Activated CD8-positive, alpha-beta T cell treated with anti-CD3 and anti-CD28 coated beads for 36 hours (primary cell): ENCODE measurements at regions not wholly inside any gene's neighbourhood (a gene's known extent, or its start where the extent isn't known, plus 50 kb on each side); places are given as distances from the start of the nearest gene placed in this dataset.

Experiments
- ATAC-seq: fragments of 200-7000 bp; cut with Tn5 transposase; one replicate; pipeline ENCODE4 v1.10.0; 2021; ENCODE audit warnings: mild to moderate bottlenecking, moderate library complexity
- CTCF ChIA-PET: fragments of 350-600 bp; sonication (Branson Sonifier 250); formaldehyde crosslinking; loops from one replicate; lab custom pipeline; 2021; ENCODE audit warnings: antibody characterized with exemption; lab: Charles Lee
- POLR2A ChIA-PET: fragments of 350-600 bp; sonication (Branson Sonifier 250); formaldehyde crosslinking; loops from one replicate; lab custom pipeline; 2021; ENCODE audit warnings: antibody characterized with exemption; lab: Charles Lee
- DNase-seq: peaks from one replicate; pipeline ENCODE4 v3.0.0-alpha.2; 2020
- H3K27ac Mint-ChIP-seq: one replicate; pipeline ENCODE4 v1.8.0; 2021; ENCODE audit warnings: mild to moderate bottlenecking, mixed read lengths
- H3K27me3 Mint-ChIP-seq: one replicate; pipeline ENCODE4 v1.8.0; 2021; ENCODE audit warnings: mixed read lengths
- H3K36me3 Mint-ChIP-seq: one replicate; pipeline ENCODE4 v1.8.0; 2021; ENCODE audit warnings: low read depth, mixed read lengths
- H3K4me1 Mint-ChIP-seq: one replicate; pipeline ENCODE4 v1.8.0; 2021; ENCODE audit warnings: low read depth, mixed read lengths
- H3K4me3 Mint-ChIP-seq: one replicate; pipeline ENCODE4 v1.8.0; 2021; ENCODE audit warnings: mild to moderate bottlenecking, moderate library complexity, mixed read lengths
- H3K9me3 Mint-ChIP-seq: one replicate; pipeline ENCODE4 v1.8.0; 2021; ENCODE audit warnings: mixed read lengths
- CTCF ChIP-seq: fragments of 200-600 bp; IDR thresholded peaks from one replicate; pipeline ENCODE4 v1.8.0; 2022; ENCODE audit warnings: antibody characterized with exemption, mild to moderate bottlenecking
- intact Hi-C: fragments of 100-400 bp; cut with micrococcal nuclease; formaldehyde crosslinking; loops from one replicate; pipeline ENCODE4 v1.10.0; 2022

- intact Hi-C loops: no loop called here
- no peaks in the 10 kb centered on the region for H3K36me3 Mint-ChIP-seq
- CTCF ChIA-PET: no interaction called here
- DNase-seq (no peak), ATAC-seq (no peak)
- H3K4me3 Mint-ChIP-seq: no peak overlapping the region
- POLR2A ChIA-PET: no interaction called here
- no peak overlapping the region for H3K27ac Mint-ChIP-seq
- TF ChIP-seq CTCF: no peak
- H3K27me3 Mint-ChIP-seq: no peaks in the 10 kb centered on the region
- H3K4me1 Mint-ChIP-seq: no peaks in the 10 kb centered on the region
- H3K9me3 Mint-ChIP-seq: peaks cover 2% of the 10 kb centered on the region
Observed at GRCh38 chrX:113275804-113276203, 435.2 kb upstream of the AMOT start.

GRCh38 chrX:113274791-113275190 is 434.2 kb upstream of the AMOT start:
- Mint-ChIP-seq H3K27ac (no peak overlapping the region), H3K4me3 (no peak overlapping the region), H3K9me3 (peaks cover 2% of the 10 kb centered on the region), H3K36me3 (no peaks in the 10 kb centered on the region), H3K4me1 (no peaks in the 10 kb centered on the region), H3K27me3 (no peaks in the 10 kb centered on the region)
- CTCF ChIA-PET: no interaction called here
- ATAC-seq (no peak), DNase-seq (no peak)
- POLR2A ChIA-PET: no interaction called here
- no peak for TF ChIP-seq CTCF
- intact Hi-C loops: no loop called here

- ChIA-PET CTCF (no interaction called here), POLR2A (no interaction called here)
- intact Hi-C loops: no loop called here
- Mint-ChIP-seq H3K36me3 (no peaks in the 10 kb centered on the region), H3K27ac (no peak overlapping the region), H3K9me3 (peaks cover 2% of the 10 kb centered on the region), H3K4me1 (no peaks in the 10 kb centered on the region), H3K4me3 (no peak overlapping the region), H3K27me3 (no peaks in the 10 kb centered on the region)
- no peak for TF ChIP-seq CTCF
- ATAC-seq (no peak), DNase-seq (no peak)
Observed at GRCh38 chrX:113274345-113274744, 433.7 kb upstream of the AMOT start.

- no peak for ATAC-seq
- no peaks in the 10 kb centered on the region for H3K4me1 Mint-ChIP-seq
- CTCF ChIA-PET: no interaction called here
- H3K9me3 Mint-ChIP-seq: no peaks in the 10 kb centered on the region
- H3K4me3 Mint-ChIP-seq: no peak overlapping the region
- no peak overlapping the region for H3K27ac Mint-ChIP-seq
- H3K36me3 Mint-ChIP-seq: no peaks in the 10 kb centered on the region
- POLR2A ChIA-PET: no interaction called here
- no peak for TF ChIP-seq CTCF
- intact Hi-C loops: no loop called here
- no peaks in the 10 kb centered on the region for H3K27me3 Mint-ChIP-seq
- DNase-seq: no peak
Observed at GRCh38 chrX:113269203-113269602, 428.6 kb upstream of the AMOT start.

- Mint-ChIP-seq H3K27me3 (no peaks in the 10 kb centered on the region), H3K36me3 (no peaks in the 10 kb centered on the region), H3K4me3 (no peak overlapping the region), H3K27ac (no peak overlapping the region), H3K9me3 (no peaks in the 10 kb centered on the region), H3K4me1 (no peaks in the 10 kb centered on the region)
- intact Hi-C loops: no loop called here
- DNase-seq: no peak
- ChIA-PET CTCF (no interaction called here), POLR2A (no interaction called here)
- TF ChIP-seq CTCF: no peak
- no peak for ATAC-seq
Observed at GRCh38 chrX:113260474-113260873, 419.8 kb upstream of the AMOT start.
